PFSK-1 (cell line): ENCODE measurements at regions not wholly inside any gene's neighbourhood (a gene's known extent, or its start where the extent isn't known, plus 50 kb on each side); places are given as distances from the start of the nearest gene placed in this dataset.

Experiments
- FOXP2 ChIP-seq: optimal IDR thresholded peaks from 2 replicates; pipeline ENCODE3; 2011; ENCODE audit warnings: borderline replicate concordance, control low read depth, inconsistent platforms; ENCODE audit not compliant: insufficient read depth; ENCODE audit errors: extremely low read length, extremely low read depth
- POLR2AphosphoS5 ChIP-seq: IDR thresholded peaks from 2 replicates; pipeline ENCODE4 v1.6.1; 2012; ENCODE audit warnings: low read depth, mild to moderate bottlenecking, control low read depth, low read length, moderate library complexity
- SIN3A ChIP-seq: IDR thresholded peaks from 2 replicates; pipeline ENCODE4 v1.6.1; 2012; ENCODE audit warnings: mild to moderate bottlenecking, low read length, moderate library complexity, borderline replicate concordance; ENCODE audit not compliant: insufficient read depth
- TAF1 ChIP-seq: IDR thresholded peaks from 2 replicates; pipeline ENCODE4 v1.6.1; 2012; ENCODE audit warnings: low read length, control low read depth, borderline replicate concordance; ENCODE audit not compliant: insufficient read depth
- TF ChIP-seq, protein P1 (sequence below), 2 experiments: IDR thresholded peaks; 2 replicates each; pipeline versions ENCODE4 v1.6.1 to v1.8.0; 2011 to 2012; ENCODE audit warnings: low read depth in 2 of 2, low read length in 2 of 2, control low read depth in 1 of 2, inconsistent platforms in 1 of 2, mild to moderate bottlenecking in 1 of 2, moderate library complexity in 1 of 2; ENCODE audit not compliant: insufficient read depth in 1 of 2

DNA sequence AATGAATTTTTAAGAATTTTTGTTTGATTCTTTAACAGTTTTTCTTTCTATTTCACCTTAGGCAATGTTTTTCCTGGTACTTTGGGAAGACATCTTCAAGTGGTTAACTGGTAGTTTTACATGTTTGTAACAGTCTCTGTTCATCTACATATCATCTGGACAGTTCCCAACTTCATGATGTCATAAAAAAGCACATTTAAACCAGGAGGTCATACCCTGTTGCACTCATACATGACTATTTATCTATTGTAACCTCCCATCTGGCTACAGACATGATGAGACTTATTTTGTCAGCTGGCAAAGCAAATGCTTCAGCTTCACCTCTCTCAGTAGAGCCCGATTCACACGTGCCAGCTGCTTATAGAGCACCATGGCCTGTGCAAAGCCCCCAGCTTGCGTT lies 99.8 kb upstream of the YPEL5 start:
- TF ChIP-seq POLR2AphosphoS5: no peak
- no peak for TF ChIP-seq FOXP2
- no peak for TF ChIP-seq SIN3A
- TF ChIP-seq, protein P1, sequence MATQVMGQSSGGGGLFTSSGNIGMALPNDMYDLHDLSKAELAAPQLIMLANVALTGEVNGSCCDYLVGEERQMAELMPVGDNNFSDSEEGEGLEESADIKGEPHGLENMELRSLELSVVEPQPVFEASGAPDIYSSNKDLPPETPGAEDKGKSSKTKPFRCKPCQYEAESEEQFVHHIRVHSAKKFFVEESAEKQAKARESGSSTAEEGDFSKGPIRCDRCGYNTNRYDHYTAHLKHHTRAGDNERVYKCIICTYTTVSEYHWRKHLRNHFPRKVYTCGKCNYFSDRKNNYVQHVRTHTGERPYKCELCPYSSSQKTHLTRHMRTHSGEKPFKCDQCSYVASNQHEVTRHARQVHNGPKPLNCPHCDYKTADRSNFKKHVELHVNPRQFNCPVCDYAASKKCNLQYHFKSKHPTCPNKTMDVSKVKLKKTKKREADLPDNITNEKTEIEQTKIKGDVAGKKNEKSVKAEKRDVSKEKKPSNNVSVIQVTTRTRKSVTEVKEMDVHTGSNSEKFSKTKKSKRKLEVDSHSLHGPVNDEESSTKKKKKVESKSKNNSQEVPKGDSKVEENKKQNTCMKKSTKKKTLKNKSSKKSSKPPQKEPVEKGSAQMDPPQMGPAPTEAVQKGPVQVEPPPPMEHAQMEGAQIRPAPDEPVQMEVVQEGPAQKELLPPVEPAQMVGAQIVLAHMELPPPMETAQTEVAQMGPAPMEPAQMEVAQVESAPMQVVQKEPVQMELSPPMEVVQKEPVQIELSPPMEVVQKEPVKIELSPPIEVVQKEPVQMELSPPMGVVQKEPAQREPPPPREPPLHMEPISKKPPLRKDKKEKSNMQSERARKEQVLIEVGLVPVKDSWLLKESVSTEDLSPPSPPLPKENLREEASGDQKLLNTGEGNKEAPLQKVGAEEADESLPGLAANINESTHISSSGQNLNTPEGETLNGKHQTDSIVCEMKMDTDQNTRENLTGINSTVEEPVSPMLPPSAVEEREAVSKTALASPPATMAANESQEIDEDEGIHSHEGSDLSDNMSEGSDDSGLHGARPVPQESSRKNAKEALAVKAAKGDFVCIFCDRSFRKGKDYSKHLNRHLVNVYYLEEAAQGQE (IDR thresholded peaks at IDR 0.05; ENCODE audit: insufficient read depth in 1 of 2, low read depth in 2 of 2, low read length in 2 of 2): no peak
- no peak for TF ChIP-seq TAF1

DNA sequence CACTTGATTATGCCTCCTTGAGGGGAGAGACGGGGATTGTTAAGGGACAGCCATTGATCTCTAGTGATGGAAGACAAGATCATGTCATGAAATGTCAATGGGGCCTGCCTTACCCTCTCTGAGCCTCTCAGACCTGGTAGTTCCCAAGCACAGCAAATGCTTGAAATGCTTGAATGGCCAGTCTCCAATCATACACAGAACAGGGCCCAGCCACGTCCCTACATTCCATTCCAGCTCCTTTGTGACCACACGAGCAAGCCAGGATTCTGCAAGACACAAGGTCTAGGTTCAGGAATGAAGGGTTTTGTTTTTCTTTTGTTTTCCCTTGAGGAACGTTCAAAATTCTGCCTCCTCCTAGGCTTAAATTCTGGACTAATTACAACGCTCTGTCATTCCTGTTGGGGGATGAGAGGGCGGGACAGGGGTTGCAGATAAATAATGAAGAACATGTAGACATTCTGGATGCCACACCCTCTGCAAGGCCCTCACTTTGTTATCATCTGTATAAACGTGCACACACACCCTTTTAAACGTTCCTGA lies 98.1 kb upstream of the YPEL5 start:
- TF ChIP-seq POLR2AphosphoS5 (no peak), TAF1 (no peak), FOXP2 (no peak), SIN3A (no peak)
- TF ChIP-seq, protein P1 (IDR thresholded peaks at IDR 0.05; ENCODE audit: insufficient read depth in 1 of 2, low read depth in 2 of 2, low read length in 2 of 2): no peak

DNA sequence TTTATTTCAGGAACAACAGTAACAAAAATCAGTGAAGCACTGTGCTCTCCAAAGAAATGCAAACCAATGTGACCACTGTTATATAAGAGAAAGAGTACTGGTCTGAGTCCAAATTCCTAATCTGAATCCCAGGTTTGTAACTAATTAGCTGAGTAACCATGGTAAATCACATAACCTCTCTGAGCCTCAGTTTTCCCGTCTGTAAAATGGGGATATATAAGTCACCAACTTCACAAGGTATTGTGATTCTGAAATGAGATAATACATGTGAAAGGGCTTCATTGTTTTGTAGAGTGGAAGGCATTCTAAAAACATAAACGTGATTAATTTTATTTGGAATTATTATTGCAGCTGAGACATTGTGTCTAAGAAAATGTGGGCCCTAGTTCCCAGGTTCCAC lies 91.3 kb upstream of the YPEL5 start:
- TF ChIP-seq FOXP2: no peak
- TF ChIP-seq, protein P1 (IDR thresholded peaks at IDR 0.05; ENCODE audit: insufficient read depth in 1 of 2, low read depth in 2 of 2, low read length in 2 of 2): no peak
- no peak for TF ChIP-seq POLR2AphosphoS5
- no peak for TF ChIP-seq TAF1
- no peak for TF ChIP-seq SIN3A

DNA sequence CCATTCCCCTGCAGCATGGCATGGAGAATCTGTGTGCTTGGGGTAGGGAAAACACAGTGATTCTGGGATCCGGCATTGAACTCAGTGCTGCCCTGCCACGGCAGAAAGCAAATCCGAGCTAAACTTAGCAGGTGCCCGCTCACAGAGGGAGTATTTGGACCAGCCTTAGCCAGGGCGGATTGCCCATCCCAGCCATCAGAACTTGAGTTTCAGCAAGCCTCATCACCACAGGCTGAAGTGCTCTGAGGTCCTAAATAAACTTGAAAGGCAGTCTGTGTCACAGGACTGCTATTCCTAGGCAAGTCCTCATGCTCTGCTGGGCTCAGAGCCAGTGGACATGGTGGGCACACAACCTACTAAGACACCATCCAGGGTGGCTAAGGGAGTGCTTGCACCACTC lies 86.2 kb upstream of the YPEL5 start:
- TF ChIP-seq SIN3A (no peak), FOXP2 (no peak), TAF1 (no peak), POLR2AphosphoS5 (no peak)
- TF ChIP-seq, protein P1 (IDR thresholded peaks at IDR 0.05; ENCODE audit: insufficient read depth in 1 of 2, low read depth in 2 of 2, low read length in 2 of 2): no peak

DNA sequence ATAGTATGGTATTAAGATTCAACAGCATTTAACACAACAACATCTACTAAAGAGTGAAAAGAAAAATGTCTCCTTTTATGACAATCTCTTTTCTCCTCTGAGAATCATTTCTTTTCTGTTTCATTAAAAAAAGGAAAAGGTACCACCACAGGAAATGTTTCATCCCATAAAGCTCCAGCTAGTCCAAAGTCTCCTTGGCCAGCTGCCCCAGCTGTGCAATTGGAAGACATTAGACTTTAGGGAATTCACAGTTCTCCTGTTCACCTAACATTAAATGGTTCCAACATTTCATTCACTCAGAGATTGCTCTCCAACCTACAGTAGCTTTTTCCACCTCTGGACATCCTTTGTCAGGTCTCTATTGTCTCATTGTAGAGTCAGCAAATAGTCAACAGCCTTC lies 78.7 kb upstream of the YPEL5 start:
- TF ChIP-seq SIN3A (no peak), POLR2AphosphoS5 (no peak), TAF1 (no peak), FOXP2 (no peak)
- TF ChIP-seq, protein P1 (IDR thresholded peaks at IDR 0.05; ENCODE audit: insufficient read depth in 1 of 2, low read depth in 2 of 2, low read length in 2 of 2): no peak
